DND-41 (cell line): ENCODE measurements at regions not wholly inside any gene's neighbourhood (a gene's known extent, or its start where the extent isn't known, plus 50 kb on each side); places are given as distances from the start of the nearest gene placed in this dataset.

Source experiments
- CTCF ChIP-seq: IDR thresholded peaks from 2 replicates; pipeline ENCODE4 v1.5.1; 2012; ENCODE audit warnings: borderline replicate concordance, low read length, moderate library complexity, mild to moderate bottlenecking; ENCODE audit not compliant: poor library complexity, severe bottlenecking; ENCODE audit errors: extremely low read depth
- EZH2 ChIP-seq: IDR thresholded peaks from 3 replicates; pipeline ENCODE4 v1.6.1; 2012; ENCODE audit warnings: borderline replicate concordance, low read depth, mild to moderate bottlenecking, moderate library complexity, low read length, inconsistent platforms; ENCODE audit not compliant: severe bottlenecking

GRCh38 chr13:97549201-97549600 lies 115.2 kb downstream of the RAP2A start:
- TF ChIP-seq CTCF, result no peak
- no peak for TF ChIP-seq EZH2
